HG03442 (cell line): ENCODE measurements at regions not wholly inside any gene's neighbourhood (a gene's known extent, or its start where the extent isn't known, plus 50 kb on each side); places are given as distances from the start of the nearest gene placed in this dataset.
"Not testable (repeated sequence)": the region's sequence is repeated elsewhere in the genome, so short reads cannot be mapped to it uniquely, and the experiment has no call there.

Experiments used
- ATAC-seq: cut with Tn5 transposase; IDR thresholded peaks from one replicate; pipeline ENCODE4 v1.9.1; 2021; ENCODE audit warnings: mild to moderate bottlenecking, moderate library complexity; ENCODE audit not compliant: unreplicated experiment

DNA sequence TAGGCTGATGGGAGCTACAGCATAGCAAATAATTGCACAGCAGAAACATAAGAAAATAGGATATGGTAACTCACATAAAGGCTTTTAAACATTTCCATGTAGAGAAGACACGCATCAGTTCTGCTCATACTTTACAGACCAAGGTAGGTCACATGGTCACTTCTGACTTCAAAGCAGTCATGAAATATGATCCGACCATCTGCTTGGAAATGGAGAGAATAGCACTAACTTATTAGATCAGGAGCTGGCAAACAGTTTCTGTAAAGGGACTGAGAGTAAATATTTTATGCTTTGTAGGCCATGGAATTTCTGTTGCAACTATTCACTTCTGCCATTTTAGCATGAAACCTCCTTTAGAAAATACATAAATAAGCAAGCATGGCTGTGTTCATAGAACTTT is 936.6 kb upstream of the FANCL start:
- ATAC-seq, result no peak

DNA sequence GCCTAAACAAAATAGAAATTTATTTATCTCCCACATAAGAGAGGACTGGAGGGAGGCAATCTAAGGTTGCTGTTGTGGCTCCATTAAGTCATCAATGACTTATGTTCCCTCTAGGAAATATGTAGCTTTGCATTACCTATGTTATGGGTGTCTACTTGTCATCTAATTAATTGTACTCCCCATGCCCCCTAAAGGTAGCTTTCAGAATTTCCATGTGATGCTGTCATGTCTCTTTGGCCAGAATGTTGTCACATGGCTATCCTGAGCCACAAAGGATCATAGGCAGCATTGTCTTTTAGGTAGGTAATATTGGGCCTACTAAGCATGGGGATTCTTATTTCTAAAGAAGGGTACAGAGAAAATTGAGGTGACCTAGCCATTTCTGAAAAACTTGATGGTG is 935.6 kb upstream of the FANCL start:
- ATAC-seq, result peak; percentile 45

DNA sequence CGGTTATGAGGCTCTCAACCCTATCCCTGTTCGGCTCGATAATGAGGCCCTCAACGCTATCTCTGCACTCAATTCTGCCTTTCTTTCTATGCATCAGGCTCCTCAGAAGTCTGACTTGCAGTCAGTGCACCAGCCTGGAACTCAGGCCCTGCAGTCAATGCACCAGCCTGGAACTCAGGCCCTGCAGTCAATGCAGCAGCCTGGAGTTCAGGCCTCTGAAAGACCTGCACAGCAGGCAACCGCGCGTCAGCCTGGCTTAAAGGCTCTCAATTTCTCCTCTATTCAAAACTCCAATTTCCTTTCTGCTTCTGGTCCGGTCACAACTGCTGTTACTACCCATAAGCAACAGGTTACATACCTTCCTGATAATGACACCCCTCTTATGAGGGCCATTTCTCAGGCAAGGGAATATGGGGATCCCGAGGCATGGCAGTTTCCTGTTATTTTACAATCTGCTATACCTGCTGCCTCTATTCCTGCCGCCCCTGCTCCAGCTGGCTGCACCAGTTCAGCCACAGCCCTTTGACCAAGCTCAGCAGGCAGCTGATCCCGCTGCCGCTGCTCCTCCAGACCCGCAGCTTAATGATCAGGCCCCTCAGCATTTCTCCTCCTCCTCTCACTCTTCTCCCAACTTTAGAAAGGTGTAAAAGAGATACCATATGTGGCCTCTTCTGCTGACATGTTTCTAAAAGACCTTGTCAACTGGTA is 933.6 kb upstream of the FANCL start:
- ATAC-seq, result no peak

DNA sequence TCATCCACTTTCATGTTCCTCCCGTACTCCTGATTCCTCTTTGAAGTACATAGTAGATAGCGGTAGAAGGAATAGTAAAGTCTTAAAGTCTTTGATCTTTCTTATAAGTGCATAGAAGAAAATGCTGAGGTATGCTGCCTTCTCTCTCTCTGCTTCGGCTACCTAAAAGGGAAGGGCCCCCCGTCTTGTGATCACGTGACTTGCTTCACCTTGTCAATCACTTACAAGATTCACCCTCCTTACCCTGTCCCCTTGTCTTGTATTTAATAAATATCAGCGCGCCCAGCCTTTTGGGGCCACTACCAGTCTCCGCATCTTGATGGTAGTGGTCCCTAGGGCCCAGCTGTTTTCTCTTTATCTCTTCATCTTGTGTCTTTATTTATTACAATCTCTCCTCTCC is 932.2 kb upstream of the FANCL start:
- ATAC-seq, result no peak

DNA sequence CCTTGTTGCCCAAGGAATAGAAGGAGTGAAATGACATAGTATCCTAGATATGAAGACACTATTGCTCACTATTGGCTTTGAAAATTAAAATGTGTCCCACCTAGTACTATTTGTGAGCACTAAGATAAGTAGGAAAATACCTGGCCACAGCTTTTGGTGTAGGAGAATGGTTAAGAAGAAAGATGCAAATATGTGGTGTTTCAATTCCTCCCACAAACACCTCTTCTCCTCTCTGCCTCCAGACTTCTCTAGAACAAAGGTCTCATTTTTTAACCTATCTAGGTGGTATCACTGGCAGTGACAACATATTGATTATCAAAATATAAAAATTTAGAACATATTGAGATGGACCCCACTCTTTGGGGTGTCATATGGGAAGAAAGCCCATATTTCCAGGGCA is 929.9 kb upstream of the FANCL start:
- ATAC-seq, result peak; percentile 67

DNA sequence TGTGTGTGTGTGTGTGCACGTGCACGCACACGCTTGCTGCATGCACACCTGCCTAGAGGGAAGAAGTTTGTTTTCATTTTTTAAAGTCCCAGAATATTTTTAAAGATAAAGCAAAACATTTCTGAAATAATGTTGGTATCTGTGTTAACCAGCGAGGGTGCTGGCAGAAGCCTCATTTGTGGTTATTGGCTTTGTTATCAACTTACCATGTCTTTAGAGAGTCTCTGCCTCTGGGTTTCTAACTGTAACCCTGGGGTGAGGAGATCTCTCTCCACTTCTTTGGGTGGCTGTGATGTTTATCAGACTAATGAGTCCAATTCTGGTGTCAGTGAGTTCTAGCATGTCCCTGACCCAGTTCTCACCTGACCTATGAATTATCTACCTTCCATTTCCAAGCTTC is 927.6 kb upstream of the FANCL start:
- no peak for ATAC-seq

DNA sequence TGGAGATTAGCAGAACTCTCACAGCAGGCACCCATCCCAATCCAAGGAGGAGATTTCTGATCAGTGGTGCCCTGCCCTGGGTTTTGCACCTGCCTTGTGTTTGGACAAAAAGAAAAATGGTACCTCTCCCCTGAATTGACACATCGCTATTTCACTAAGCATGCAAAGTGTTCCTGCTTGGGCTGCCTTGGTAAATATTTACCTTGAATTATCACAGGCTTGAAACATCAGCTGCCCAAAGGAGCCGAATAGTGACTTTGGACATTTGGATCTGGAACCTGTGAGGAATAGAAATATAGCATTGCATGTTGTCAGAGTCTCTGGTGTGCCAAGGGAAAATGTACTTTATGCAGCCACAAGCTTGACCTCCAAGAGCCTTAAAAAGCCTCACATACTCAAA is 926.4 kb upstream of the FANCL start:
- no peak for ATAC-seq

- not testable (repeated sequence) for ATAC-seq
Measured at GRCh38 chr2:59157908-59158307, 916.8 kb upstream of the FANCL start.

GRCh38 chr2:59151805-59152204 is 910.7 kb upstream of the FANCL start:
- ATAC-seq, result no peak

GRCh38 chr2:59150217-59150849 is 909.2 kb upstream of the FANCL start:
- no peak for ATAC-seq

- ATAC-seq, result no peak
Measured at GRCh38 chr2:59149271-59149670, 908.1 kb upstream of the FANCL start.

- no peak for ATAC-seq
Measured at GRCh38 chr2:59112258-59112657, 871.1 kb upstream of the FANCL start.

DNA sequence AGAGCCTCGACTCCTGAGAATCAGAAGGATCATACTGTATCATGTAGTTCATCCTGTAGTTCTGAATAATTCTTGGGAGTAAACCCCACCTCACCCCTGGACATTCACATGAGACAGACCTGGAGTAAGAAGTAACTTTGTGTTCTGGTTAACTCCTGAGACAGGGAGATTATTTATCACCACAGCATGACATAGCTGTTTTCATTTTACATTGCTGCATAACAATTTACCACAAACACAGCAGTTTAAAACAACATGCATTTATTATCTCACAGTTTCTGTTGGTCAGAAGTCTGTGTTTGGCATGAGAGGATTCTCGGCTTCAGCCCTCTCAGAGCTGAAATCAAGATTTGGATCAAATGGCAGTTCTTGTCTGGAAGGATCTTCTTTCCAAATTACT is 855.8 kb upstream of the FANCL start:
- no peak for ATAC-seq

- no peak for ATAC-seq
Measured at GRCh38 chr2:59093571-59093970, 852.4 kb upstream of the FANCL start.

- no peak for ATAC-seq
Measured at GRCh38 chr2:59084326-59084725, 843.2 kb upstream of the FANCL start.

- ATAC-seq, result no peak
Measured at GRCh38 chr2:59083075-59083828, 842.1 kb upstream of the FANCL start.

GRCh38 chr2:59082657-59083056 is 841.5 kb upstream of the FANCL start:
- no peak for ATAC-seq

GRCh38 chr2:59080451-59081181 is 839.5 kb upstream of the FANCL start:
- no peak for ATAC-seq

GRCh38 chr2:59077981-59078531 is 836.9 kb upstream of the FANCL start:
- ATAC-seq, result no peak

DNA sequence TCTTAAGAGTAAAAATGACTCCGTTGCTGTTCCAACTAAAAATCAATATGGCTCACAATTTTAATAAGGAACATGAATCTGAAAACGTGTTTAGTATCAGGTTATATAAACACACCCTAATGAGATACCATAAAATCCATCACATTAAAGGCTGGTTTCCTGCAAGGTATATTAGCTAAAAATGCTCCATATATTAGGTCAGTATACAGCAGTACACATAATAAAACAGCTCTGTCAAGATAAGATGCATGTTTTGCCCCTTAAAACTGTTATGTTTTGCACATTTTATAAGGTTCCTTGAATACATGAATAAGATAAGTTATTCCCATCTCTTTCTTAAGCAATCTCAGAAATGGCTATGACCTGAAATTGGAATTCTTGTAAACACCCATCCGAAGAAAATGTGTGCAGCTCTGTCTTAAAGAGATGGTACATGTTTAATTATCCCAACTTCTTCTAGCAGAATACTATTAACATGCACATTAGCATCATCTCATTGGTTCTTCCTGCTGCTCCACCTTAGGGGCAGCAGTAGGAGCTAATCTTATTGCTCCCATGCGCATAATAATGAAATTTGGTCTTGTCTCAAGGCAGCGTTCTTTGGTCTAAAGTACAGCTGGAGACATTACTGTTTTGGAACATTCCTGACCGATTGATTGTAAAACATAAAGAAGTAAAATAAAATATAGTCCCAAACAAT is 836.1 kb upstream of the FANCL start:
- no peak for ATAC-seq
